Neural cell (in vitro differentiated cells): ENCODE measurements at regions not wholly inside any gene's neighbourhood (a gene's known extent, or its start where the extent isn't known, plus 50 kb on each side); places are given as distances from the start of the nearest gene placed in this dataset.

Experiments used
- H2AFZ ChIP-seq: fragments of 200-600, 300-800 bp; sonication (generic), shearing (Covaris generic); 2 replicates; pipeline ENCODE4 v1.6.0; 2014; ENCODE audit warnings: low read depth, mild to moderate bottlenecking, antibody characterized with exemption, low read length, moderate library complexity
- H3F3A ChIP-seq: fragments of 200-600 bp; shearing (Covaris generic); 2 replicates; pipeline ENCODE4 v1.6.1; 2016; ENCODE audit warnings: mild to moderate bottlenecking, moderate library complexity, mixed read lengths, antibody characterized with exemption, low read length; ENCODE audit not compliant: insufficient read depth, poor library complexity, severe bottlenecking
- H3K27ac ChIP-seq: fragments of 200-600, 300-800 bp; sonication (generic), shearing (Covaris generic); 2 replicates; pipeline ENCODE4 v1.5.1; 2014; ENCODE audit warnings: mild to moderate bottlenecking, low read length, moderate library complexity
- H3K27me3 ChIP-seq: fragments of 300-800, 200-600 bp; sonication (generic), shearing (Covaris generic); 2 replicates; pipeline ENCODE4 v1.6.0; 2014; ENCODE audit warnings: mild to moderate bottlenecking, low read depth, low read length, moderate library complexity; ENCODE audit not compliant: insufficient read depth
- H3K36me3 ChIP-seq: fragments of 300-800, 200-600 bp; sonication (generic), shearing (Covaris generic); 2 replicates; pipeline ENCODE4 v1.5.1; 2014; ENCODE audit warnings: mild to moderate bottlenecking, antibody characterized with exemption, low read length, moderate library complexity; ENCODE audit not compliant: insufficient read depth
- H3K4me2 ChIP-seq: fragments of 300-800, 200-600 bp; sonication (generic), shearing (Covaris generic); 2 replicates; pipeline ENCODE4 v1.6.0; 2014; ENCODE audit warnings: mild to moderate bottlenecking, low read length
- H3K4me3 ChIP-seq: fragments of 300-800, 200-600 bp; sonication (generic), shearing (Covaris generic); 2 replicates; pipeline ENCODE4 v1.5.1; 2014; ENCODE audit warnings: mild to moderate bottlenecking, low read length, moderate library complexity
- H3K79me2 ChIP-seq: fragments of 200-600 bp; shearing (Covaris generic); replicated peaks from 2 replicates; pipeline ENCODE4 v1.6.0; 2014; ENCODE audit warnings: mild to moderate bottlenecking, low read length, moderate library complexity; ENCODE audit not compliant: insufficient read depth
- H3K9ac ChIP-seq: fragments of 300-800, 200-600 bp; sonication (generic), shearing (Covaris generic); 2 replicates; pipeline ENCODE4 v1.6.1; 2016; ENCODE audit warnings: mild to moderate bottlenecking, low read length, mixed read lengths
- H3K9me2 ChIP-seq: fragments of 200-600 bp; shearing (Covaris generic); 2 replicates; pipeline ENCODE4 v1.6.1; 2016; ENCODE audit warnings: mild to moderate bottlenecking, low read length, mixed read lengths; ENCODE audit not compliant: insufficient read depth
- H3K9me3 ChIP-seq: fragments of 200-600, 300-800 bp; sonication (generic), shearing (Covaris generic); 2 replicates; pipeline ENCODE4 v1.6.1; 2016; ENCODE audit warnings: mild to moderate bottlenecking, mixed run types, low read length, moderate library complexity, mixed read lengths
- H4K20me1 ChIP-seq: fragments of 200-600 bp; shearing (Covaris generic); 2 replicates; pipeline ENCODE4 v1.6.1; 2016; ENCODE audit warnings: mild to moderate bottlenecking, mixed run types; ENCODE audit not compliant: insufficient read depth
- CTCF ChIP-seq: fragments of 450-650 bp; IDR thresholded peaks from 2 replicates; pipeline ENCODE4 v1.5.1; 2014; ENCODE audit warnings: antibody characterized with exemption, mild to moderate bottlenecking, moderate library complexity; ENCODE audit not compliant: poor library complexity, severe bottlenecking
- EP300 ChIP-seq: fragments of 450-650 bp; conservative IDR thresholded peaks from 2 replicates; pipeline ENCODE4 v1.6.1; 2014; ENCODE audit warnings: antibody characterized with exemption, mild to moderate bottlenecking, moderate library complexity; ENCODE audit not compliant: poor library complexity, severe bottlenecking
- EZH2 ChIP-seq: fragments of 200-600, 300-800 bp; shearing (Covaris generic), sonication (generic); IDR thresholded peaks from 2 replicates; pipeline ENCODE4 v1.6.1; 2014; ENCODE audit warnings: antibody characterized with exemption, low read length, borderline replicate concordance, mild to moderate bottlenecking; ENCODE audit not compliant: insufficient read depth, poor library complexity, severe bottlenecking
- MXI1 ChIP-seq: fragments of 450-650 bp; conservative IDR thresholded peaks from 2 replicates; pipeline ENCODE4 v1.6.1; 2014; ENCODE audit warnings: antibody characterized with exemption, mild to moderate bottlenecking; ENCODE audit not compliant: poor library complexity, severe bottlenecking
- POLR2AphosphoS5 ChIP-seq: IDR thresholded peaks from 2 replicates; pipeline ENCODE4 v1.6.1; 2012
- RAD21 ChIP-seq: fragments of 450-650 bp; conservative IDR thresholded peaks from 2 replicates; pipeline ENCODE4 v1.6.1; 2014; ENCODE audit warnings: antibody characterized with exemption, mild to moderate bottlenecking, moderate library complexity
- REST ChIP-seq: IDR thresholded peaks from 2 replicates; pipeline ENCODE4 v1.6.1; 2012; ENCODE audit warnings: borderline replicate concordance
- SMC3 ChIP-seq: fragments of 450-650 bp; conservative IDR thresholded peaks from 2 replicates; pipeline ENCODE4 v1.6.1; 2014; ENCODE audit warnings: antibody characterized with exemption, mild to moderate bottlenecking, moderate library complexity; ENCODE audit not compliant: poor library complexity
- TAF1 ChIP-seq: IDR thresholded peaks from 2 replicates; pipeline ENCODE4 v1.6.1; 2012; ENCODE audit warnings: low read depth

GRCh38 chr3:22118542-22118941, 367.5 kb upstream of the ZNF385D start:
- Histone ChIP-seq H3K4me2 (no peak overlapping the region), H3K9me3 (no peaks in the 10 kb centered on the region), H3F3A (no peaks in the 10 kb centered on the region), H3K4me3 (no peak overlapping the region), H3K27me3 (no peaks in the 10 kb centered on the region), H3K36me3 (no peaks in the 10 kb centered on the region), H2AFZ (no peak overlapping the region), H3K27ac (no peak overlapping the region), H3K79me2 (no peaks in the 10 kb centered on the region), H3K9me2 (no peaks in the 10 kb centered on the region), H4K20me1 (no peaks in the 10 kb centered on the region), H3K9ac (no peak overlapping the region)
- no peak for TF ChIP-seq POLR2AphosphoS5
- TF ChIP-seq REST: no peak
- TF ChIP-seq TAF1: no peak
- TF ChIP-seq EZH2: no peak
- no peak for TF ChIP-seq RAD21
- no peak for TF ChIP-seq CTCF
- TF ChIP-seq MXI1: no peak
- no peak for TF ChIP-seq EP300
- TF ChIP-seq SMC3: no peak

- no peak for TF ChIP-seq TAF1
- no peak for TF ChIP-seq POLR2AphosphoS5
- TF ChIP-seq EP300: no peak
- no peak for TF ChIP-seq REST
- TF ChIP-seq RAD21: no peak
- TF ChIP-seq EZH2: no peak
- TF ChIP-seq CTCF: no peak
- TF ChIP-seq MXI1: no peak
- TF ChIP-seq SMC3: no peak
- Histone ChIP-seq H3K79me2 (no peaks in the 10 kb centered on the region), H4K20me1 (no peaks in the 10 kb centered on the region), H3K9me3 (no peaks in the 10 kb centered on the region), H3K27ac (no peak overlapping the region), H3K9ac (no peak overlapping the region), H3F3A (no peaks in the 10 kb centered on the region), H2AFZ (no peak overlapping the region), H3K4me2 (no peak overlapping the region), H3K9me2 (no peaks in the 10 kb centered on the region), H3K27me3 (no peaks in the 10 kb centered on the region), H3K4me3 (no peak overlapping the region), H3K36me3 (no peaks in the 10 kb centered on the region)
These were observed 370.2 kb upstream of the ZNF385D start for GRCh38 chr3:22121068-22121701.
